ELR (cell line): ENCODE measurements at regions not wholly inside any gene's neighbourhood (a gene's known extent, or its start where the extent isn't known, plus 50 kb on each side); places are given as distances from the start of the nearest gene placed in this dataset.
A peak's percentile ranks its signal among the peaks of the same experiment; 100 is the strongest.
"Not testable (repeated sequence)": the region's sequence is repeated elsewhere in the genome, so short reads cannot be mapped to it uniquely, and the experiment has no call there.

ENCODE experiments used
- DNase-seq: peaks from one replicate; pipeline ENCODE4 v3.0.0-alpha.2; 2015; ENCODE audit warnings: low read depth

DNA sequence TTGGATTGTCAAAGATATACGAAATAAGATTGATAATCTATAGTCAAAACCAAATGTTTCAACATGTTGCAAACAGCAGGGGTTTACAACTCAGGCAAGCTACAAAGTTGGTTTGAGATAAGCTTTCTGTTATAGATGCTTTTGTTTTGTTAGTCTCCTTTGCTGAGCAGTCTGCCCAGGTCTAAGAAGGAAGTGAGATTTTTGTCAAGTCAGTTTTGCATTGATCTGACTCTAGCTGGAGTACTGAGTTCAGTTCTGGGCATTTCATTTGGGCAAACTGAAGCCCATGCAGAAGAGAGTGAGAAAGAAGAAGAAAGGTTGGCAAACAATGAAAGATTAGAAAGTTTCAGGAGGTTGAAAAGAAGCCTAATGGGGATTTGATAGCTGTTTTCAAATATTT is 983.0 kb upstream of the SLC39A10 start:
- DNase-seq, result no peak

DNA sequence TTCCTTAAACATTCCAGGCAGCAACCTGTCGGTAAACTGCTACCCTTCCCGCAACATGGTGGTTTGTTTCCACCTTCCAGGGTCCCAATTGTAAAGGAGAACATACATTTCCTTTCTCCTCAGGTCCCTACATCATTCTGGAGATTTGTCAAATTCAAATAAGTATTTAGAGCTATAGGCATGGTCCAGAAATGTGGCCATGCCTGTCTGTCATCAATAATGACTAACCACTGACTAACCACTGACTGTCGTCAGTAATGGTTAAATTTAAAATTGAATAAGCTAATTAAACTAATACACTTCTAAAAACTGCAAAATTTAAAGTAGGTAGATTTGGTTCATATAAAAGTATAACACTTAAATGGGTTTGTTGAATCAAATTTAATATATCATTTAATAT is 984.0 kb upstream of the SLC39A10 start:
- peak; percentile 52 for DNase-seq

DNA sequence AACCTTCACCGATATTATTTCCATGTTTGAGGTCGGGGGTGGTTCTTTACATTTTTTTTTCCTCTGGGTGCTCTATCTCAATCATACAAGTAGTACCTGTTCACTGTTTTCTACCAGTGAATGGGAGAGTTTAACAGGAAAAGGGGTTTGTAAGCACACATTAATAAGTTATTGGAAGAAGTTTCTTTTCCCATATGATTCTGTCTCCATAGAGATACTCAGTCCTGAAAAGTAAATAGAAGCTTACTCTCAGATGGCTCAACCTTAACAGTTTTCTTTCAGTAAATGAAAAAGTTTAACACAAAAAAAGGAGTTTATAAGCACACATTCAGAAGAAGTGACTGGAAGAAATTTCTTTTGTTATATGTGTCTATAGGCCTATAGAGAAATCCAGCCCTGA is 995.6 kb upstream of the SLC39A10 start:
- no peak for DNase-seq

DNA sequence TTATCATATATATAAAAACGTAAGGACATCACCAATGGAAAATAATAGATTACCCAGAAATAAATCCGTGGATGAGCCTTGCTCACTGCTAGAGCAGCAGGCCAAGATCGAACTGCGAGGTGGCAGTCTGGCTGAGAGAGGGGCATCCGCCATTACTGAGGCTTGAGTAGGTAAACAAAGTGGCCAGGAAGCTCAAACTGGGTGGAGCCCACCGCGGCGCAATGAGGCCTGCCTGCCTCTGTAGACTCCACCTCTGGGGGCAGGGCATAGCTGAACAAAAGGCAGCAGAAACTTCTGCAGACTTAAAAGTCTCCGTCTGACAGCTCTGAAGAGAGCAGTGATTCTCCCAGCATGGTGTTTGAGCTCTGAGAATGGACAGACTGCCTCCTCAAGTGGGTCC is 1018.0 kb upstream of the SLC39A10 start:
- DNase-seq, result not testable (repeated sequence)

DNA sequence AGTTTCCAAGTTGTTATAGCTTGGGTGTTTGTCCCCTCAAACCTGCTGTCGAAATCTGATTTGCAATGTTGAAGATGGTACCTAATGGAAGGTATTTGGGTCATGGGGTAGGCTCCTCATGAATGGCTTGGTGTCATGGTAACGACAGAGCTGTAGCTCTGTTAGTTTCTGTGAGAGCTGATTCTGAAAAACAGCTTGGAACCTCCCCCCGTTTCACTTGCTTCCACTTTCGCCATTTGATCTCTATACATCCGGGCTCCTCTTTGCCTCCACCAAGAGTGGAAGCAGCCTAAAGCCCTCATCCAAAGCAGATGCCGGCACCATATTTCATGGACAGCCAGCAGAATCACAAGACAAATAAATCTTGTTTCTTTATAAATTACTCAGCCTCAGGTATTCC is 1035.1 kb upstream of the SLC39A10 start:
- DNase-seq, result peak; percentile 1

DNA sequence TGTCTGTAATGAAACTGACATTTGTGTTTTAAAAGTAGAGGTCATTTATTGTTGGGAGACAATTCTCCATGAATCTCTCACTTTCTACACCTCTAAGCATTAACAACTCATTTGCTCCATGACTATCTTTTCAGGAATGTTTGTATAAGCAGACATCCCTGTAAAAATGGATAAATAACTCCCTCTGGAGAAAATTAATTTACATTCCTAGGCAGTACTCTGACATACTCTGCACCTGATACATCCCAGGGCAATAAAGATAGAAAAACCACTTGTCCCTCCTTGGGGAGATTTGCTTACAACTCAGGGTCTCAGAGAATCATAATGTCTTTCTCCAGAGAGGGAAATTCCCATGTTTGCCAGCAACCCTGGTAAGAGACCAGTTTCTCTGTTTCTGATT is 1037.7 kb upstream of the SLC39A10 start:
- DNase-seq, result no peak

DNA sequence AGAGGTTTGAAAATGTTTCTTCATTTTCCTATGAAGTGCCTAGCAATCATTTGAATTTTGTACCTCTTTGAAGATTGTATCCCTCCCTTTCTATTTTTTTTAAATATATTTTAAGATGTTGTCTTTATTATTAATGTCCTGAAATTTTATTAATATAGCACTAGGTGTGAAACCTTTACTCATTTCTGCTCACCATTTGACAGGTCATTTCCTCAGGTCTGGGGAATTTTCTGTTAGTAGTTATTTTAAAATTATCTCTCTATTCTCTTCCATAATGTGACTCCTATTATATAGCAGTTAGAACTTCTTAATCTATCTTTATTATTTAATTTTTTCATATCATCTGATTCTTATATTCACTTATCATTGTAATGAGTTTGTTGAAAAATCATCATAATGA is 1038.6 kb upstream of the SLC39A10 start:
- DNase-seq, result no peak

DNA sequence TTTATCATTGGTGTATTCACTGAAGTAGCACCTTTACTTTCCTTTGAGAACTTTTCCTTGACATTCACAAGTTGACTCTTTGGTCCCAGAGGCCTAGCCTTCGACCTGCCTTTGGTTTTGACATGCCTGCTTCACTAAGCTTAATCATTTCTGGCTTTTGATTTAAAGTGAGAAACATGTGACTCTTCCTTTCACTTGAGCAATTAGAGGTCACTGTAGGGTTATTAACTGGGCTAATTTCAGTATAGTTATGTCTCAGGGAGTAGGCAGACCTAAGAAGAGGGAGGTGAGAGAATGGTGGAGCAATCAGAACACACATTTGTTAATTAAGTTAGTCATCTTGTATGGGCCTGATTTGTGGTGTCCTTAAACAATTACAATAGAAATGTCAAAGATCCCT is 1040.7 kb upstream of the SLC39A10 start:
- DNase-seq, result no peak

DNA sequence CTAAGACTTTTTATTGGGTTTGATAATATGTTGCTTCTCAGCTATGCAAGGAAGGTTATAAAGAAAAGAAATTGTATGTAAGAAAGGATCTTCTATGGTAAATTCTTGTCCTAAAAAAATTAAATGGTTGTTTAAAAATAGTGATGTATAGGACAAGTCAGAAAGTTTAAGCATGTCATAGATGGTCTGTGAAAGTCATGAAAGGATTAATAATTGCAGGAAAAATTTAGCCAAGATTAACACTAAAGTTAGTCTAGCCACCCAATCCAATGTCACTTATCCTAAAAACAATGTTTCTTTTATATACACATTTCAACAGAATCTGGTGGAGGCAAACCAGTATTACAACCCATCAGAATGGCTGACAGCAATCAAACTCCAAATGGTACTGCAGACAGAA is 1046.7 kb upstream of the SLC39A10 start:
- DNase-seq, result peak; percentile 27

DNA sequence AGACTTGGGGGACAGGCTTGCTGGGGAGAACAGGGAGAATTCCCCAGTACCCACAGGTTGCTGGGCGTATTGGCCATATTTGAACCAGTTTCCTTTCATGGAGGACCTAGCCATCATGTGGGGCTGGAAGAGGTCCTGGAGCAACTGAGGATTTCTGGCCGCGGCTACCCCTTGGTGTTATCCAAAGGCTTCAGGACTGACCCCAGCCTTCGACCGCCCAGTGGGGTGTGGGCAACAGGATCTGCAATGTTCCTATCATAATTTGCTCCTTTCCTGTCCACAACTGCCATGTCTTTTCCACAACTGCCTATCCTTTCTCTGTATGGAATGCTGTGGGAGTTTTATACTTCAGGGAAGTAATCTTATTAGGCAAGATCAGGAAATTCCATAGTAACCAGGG is 1053.6 kb upstream of the SLC39A10 start:
- DNase-seq, result no peak

DNA sequence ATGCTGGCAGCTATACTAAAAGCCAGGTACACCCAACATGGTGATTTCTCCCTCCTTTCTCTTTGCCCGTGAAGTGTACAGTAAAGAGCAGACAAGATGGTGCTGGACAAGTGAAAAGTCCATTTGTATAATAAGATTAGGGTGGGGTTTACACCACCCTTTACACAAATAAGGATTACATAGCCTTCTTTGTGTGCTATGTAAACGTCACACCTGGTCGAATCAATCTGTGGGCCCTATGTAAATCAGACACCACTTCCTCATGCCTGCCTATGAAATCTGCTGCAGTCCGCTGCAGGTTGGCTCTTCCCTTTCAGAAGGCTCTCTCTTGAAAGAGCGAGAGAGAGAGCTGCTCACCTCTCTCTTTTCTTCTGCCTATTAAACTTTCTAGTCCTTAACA is 1054.3 kb upstream of the SLC39A10 start:
- DNase-seq, result no peak

DNA sequence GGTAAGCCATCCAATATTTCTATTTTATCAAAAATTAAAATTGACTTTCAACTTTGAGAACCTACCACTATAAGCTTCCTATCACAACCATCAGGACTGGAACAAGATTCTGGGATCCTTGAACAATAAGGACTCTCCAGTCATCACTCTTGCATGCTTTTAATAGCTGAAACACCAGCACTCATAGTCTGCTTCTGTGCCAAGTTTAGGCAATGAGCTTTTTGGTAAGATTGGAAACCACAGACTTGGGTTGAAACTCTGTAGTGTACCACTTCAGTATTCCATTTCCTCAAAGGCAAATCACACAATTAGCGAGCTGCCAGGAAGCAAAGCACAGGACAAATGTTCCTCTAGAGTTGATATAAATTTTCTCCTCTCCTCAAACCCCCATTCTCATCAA is 1065.8 kb upstream of the SLC39A10 start:
- no peak for DNase-seq

DNA sequence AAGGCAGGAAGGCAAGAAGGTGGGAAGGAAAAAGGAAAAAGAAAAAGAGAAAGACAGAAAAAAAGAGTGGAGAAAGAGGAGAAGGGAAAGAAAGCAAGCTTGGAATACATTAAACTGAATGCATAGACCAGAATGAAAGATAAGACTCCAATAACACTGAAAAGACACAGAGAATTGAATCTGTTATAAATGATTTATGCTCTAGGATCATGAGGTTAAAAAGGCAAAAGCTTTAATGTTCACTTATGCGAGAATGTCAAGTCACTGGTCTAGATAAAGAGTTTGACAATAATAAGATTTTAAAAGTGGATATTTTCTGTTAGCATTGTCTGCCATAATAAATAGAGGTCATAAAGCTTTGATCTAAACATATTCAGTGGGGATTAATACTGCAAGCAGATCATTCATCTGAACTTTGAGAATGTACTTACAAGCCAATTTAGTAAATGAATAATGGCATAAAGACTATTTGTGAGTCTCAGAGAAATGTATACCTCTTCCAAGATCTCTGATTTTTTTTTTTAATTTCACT is 1069.2 kb upstream of the SLC39A10 start:
- DNase-seq, result no peak

DNA sequence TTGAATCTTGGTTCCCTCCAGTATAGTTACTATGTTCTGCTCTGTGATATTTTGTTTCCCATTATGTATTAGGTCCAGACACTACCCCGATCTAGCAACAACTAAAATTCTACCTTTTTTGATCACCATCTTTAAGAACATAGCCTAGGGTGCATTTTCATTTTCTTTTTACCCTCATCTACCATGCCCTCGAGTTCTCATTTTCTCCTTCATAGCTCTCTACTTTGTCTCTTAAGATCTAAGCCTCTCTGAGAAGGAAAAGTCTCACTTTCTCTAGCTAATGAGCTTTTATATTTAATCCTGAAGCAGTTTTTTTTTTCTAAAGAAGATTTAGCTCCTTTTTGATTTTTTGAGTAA is 1089.4 kb upstream of the SLC39A10 start:
- no peak for DNase-seq

DNA sequence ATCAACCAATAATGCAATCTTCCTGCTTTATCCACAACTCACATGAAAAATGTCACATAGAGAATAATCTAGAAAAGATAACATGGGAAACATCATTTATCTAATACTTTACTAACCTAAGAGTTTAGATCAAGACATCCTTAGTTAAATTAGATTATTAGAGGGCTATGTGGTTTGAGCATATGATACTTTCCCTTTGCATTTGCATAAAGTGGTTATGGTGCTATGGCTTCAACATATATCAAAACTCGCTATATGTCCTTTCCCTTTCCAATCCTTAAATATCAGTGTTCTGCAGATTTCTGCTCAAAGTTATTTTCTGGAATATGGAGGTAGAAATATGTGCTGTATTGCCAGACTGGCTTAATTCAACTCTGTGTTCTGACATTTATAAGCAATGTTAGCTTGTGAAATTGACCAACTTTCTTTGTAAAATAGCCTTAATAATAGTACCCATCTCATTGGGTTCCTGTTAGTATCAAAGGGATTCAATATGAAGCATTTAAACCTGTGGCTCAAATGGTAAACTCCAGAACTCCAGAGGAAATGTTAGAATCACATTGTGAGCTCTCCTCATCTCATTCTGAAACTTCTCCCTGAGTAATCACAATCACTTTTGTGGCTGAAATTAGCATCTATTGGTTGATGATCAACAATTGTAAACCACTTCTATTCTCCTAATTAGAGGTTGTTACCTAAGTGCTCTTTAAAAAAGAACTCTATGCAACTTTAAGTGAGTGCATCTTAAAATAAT is 1089.9 kb upstream of the SLC39A10 start:
- DNase-seq, result no peak

DNA sequence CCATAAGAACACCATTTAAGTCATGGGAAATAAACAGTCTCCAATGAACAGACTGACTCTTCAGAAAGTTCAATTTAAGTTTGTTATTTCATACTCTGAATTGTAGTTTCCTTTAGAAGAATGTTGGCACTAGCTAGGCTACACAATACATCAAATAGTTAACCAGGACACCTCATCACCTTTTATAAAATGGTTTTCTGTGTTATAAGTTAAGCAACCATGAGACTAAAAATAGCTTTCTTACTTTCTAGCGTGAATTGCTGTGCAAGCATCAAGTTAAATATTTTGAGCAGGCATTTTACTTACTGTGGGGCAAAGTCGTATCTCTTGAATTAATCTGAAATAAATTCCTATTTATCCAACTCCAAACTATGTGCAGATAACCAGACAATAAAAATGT is 1092.6 kb upstream of the SLC39A10 start:
- no peak for DNase-seq

DNA sequence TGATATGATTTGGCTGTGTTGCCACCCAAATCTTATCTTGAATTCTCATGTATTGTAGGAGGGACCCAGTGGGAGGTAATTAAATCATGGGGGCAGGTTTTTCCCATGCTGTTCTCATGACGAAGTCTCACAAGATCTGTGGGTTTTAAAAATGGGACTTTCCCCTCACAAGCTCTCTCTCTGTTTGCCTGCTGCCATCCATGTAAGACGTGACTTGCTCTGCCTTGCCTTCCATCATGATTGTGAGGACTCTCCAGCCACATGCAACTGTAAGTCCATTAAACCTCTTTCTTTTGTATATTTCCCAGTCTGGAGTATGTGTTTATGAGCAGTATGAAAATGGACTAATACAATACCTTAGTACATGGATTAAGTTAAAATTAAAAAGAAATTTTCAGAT is 1094.7 kb upstream of the SLC39A10 start:
- no peak for DNase-seq

DNA sequence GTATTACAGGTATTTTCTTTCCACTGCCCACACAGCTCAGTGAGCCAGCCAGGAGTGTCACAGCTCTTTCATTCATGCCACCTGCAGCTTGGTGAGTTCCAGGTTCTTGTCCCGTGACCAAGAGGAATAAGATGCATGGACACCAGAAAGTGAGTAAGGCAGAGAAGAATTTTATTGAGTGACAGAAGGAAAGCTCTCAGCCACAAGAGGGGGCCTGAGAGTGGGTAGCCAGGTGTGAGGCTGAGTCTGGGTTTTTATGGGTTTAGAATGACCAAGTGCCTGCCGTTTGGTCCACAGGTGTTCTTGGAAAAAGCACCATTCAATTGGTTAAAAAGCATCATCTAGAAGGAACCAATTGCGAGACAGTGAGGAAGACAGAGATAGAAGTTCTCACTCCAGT is 1097.1 kb upstream of the SLC39A10 start:
- DNase-seq, result no peak

DNA sequence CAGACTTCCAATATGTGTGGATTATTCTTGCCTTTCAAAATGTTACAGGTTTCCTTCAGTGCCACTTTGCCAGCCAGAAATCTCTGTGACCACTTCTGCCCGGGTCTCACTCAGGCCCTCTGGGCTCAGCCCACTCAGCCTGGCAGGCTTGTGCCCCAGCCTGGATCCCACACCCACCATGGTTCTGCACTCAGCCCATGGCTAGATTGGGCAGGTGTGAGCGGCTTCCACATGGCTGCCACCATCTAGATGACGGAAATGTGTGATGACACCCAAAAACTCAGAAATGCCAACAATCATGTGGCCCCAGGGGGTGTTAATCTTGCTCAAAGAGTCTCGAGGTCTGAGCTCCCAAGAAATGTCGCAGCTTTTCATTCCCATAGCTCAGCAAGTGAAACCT is 1097.5 kb upstream of the SLC39A10 start:
- DNase-seq, result no peak

DNA sequence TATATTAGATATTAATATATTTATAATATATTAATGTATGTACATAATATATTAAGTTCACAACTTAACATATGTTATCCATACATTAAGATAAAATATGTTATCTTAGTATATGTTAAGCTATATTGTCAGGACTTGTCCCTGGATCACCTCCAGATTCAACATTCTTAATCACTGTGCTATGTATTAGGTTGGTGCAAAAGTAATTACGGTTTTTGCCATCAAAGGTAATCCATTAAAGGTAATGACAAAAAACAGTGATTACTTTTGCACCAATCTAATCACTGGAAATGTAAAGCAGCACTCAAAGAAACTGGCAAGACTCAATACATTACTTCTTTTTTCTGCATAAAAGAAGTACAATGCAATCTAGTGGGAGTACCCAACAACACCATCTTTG is 1099.0 kb upstream of the SLC39A10 start:
- DNase-seq, result no peak

DNA sequence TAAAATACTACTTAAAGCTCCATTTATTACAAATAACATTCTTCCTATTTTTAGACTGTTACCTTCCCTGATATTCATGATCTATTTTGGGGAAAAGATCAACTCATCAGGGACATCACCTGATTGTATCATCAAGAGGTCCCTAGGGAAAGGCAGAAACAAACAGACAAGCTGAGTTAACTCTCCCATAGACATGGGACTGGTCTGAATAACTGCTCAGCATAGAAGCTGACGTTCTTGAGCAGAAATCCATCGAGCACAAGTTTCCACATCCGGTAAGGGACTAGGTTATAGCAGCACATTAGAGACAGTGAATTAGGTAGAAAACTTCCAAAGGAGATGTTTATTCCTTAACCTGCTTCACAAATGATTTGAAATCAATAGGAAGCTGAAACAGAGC is 1100.4 kb upstream of the SLC39A10 start:
- DNase-seq, result peak; percentile 11

DNA sequence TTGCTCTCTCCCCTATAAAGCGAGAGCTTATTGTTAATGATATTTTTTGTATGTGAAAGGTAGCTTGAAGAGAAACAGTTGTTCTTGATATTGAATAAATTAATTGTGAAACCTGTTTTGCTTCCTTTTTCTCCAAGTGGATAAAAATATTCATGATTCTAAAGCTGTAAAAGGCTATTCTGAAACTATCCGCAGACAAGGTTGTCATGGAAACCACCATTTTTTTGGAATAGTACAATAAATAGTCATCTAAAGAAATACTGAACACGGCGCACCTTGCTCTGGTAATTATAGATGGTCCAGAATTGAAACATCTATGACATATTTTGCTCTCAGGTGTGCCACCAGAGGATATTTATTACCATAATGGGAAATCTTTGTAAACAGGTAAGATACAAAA is 1103.0 kb upstream of the SLC39A10 start:
- no peak for DNase-seq

DNA sequence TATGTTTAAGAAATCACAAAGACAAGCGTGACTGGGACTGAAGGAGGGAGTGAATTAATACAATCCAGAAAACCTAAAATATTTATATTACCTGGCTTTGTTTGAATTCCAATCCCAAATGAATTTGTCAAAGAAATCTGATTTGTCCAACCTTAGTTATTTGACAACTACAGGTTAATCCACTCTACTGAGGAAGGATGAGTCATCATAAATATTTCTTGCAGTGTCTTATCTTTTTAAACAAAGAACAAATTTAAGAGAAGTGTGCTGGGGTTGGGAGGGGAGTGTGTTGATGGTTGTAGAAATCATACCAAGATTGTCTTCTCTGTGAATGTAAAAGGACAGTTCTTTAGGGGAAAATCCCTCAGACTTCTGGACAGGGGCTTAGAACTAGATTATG is 1106.3 kb upstream of the SLC39A10 start:
- DNase-seq, result peak; percentile 36

DNA sequence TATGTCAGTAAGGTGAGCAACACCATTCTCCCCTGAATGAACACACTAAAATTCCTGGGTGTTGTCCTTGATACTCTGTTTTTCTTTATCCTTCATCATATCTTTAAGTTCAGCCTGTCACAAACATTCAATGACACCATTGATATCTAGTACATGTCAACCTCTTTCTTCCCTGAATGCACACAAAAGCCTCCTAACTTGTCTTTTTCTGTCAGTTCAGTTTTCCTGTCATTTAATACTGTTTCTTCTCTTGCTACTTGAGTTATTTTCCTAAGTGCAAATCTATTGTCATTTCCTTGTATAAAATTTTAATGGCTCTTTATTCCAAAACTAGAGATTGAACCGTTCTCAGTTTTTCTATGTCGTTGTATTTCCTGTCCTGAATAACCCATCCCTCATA is 1107.6 kb upstream of the SLC39A10 start:
- DNase-seq, result no peak
